ENCODE measurements at regions not wholly inside any gene's neighbourhood (a gene's known extent, or its start where the extent isn't known, plus 50 kb on each side); places are given as distances from the start of the nearest gene placed in this dataset.

DNA sequence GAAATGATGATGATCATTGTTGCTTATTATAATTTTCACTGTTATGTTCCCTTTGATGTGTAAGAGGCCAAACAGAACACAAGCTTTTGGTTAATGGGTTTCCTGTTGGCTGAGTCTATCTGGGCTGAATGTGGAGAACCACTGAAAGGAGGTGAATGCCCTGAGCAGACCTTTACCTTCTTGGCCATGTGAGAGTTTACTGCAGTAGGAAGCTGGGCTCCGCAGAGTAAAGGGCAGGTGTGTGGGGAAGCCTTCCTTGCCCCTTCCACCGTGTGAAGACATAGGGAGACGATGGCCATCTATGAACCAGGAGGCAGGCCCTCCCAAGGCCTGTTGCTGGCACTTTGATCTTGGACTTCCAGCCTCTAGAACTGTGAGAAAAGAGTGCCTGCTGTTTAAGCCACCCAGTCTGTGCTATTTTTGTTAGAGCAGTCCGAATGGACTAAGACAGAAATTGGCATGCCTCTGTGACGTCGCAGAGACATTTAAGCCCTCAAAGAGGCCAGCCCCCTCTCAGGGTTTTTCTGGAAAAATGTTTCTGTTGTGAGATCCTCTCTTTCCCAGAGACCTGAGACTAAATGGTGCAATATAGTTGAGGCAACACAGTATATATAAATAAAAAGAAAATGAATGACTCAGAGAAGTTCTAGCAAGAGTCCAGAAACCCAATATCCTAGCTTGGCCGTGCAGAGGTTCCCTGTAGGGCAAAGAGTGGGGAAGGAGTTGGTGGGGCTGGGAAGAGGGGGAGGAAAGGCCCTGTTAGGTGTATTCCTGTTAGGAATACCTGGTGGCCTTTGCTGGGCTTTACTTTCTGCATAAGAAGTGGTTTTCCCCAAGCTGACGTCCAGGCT lies 121.9 kb upstream of the LGALSL start:
- Histone ChIP-seq H3K9ac (ENCODE audit: low read length) (no peak overlapping the region), H2AFZ (ENCODE audit: low read depth, low read length) (no peak overlapping the region), H3K27me3 (ENCODE audit: low read depth, low read length) (peaks cover 19% of the 10 kb centered on the region; the same call in 1 of the 2 replicates), H3K4me2 (ENCODE audit: low read length) (no peak overlapping the region), H3K36me3 (replicated peaks; ENCODE audit: low read depth, low read length) (no peaks in the 10 kb centered on the region), H3K79me2 (ENCODE audit: low read length) (no peaks in the 10 kb centered on the region), H4K20me1 (ENCODE audit: insufficient read depth, low read length) (no peaks in the 10 kb centered on the region), H3K27ac (ENCODE audit: low read length) (no peak overlapping the region), H3K9me3 (ENCODE audit: insufficient read depth, low read length) (no peaks in the 10 kb centered on the region), H3K4me1 (ENCODE audit: low read length) (peaks cover 11% of the 10 kb centered on the region), H3K4me3 (ENCODE audit: low read length) (no peak overlapping the region)
- TF ChIP-seq, protein P1, sequence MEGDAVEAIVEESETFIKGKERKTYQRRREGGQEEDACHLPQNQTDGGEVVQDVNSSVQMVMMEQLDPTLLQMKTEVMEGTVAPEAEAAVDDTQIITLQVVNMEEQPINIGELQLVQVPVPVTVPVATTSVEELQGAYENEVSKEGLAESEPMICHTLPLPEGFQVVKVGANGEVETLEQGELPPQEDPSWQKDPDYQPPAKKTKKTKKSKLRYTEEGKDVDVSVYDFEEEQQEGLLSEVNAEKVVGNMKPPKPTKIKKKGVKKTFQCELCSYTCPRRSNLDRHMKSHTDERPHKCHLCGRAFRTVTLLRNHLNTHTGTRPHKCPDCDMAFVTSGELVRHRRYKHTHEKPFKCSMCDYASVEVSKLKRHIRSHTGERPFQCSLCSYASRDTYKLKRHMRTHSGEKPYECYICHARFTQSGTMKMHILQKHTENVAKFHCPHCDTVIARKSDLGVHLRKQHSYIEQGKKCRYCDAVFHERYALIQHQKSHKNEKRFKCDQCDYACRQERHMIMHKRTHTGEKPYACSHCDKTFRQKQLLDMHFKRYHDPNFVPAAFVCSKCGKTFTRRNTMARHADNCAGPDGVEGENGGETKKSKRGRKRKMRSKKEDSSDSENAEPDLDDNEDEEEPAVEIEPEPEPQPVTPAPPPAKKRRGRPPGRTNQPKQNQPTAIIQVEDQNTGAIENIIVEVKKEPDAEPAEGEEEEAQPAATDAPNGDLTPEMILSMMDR (IDR thresholded peaks at IDR 0.05; ENCODE audit: low read depth, low read length): no peak
- TF ChIP-seq EZH2phosphoT487 (IDR thresholded peaks at IDR 0.05; ENCODE audit: low read depth): no peak

DNA sequence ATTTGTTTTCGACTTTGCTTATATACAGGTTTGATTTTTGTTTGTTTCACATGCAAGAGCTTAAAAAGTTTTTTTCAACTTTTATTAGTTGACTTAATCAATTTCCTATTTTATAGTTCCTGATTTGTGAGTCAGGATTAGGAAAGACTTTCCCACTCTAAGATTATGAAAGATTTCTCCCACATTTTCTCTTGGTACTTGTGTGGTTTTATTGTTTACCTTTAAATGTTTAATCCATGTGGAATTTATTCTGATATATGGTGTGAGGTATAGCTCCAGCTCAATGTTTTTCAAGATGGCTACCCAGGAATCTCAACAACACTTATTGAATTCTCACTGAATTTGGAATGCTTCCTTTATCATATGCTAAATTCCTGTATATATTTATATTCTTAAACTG lies 117.8 kb upstream of the LGALSL start:
- Histone ChIP-seq H3K27me3 (ENCODE audit: low read depth, low read length) (no peaks in the 10 kb centered on the region), H3K4me2 (ENCODE audit: low read length) (no peak overlapping the region), H3K79me2 (ENCODE audit: low read length) (no peaks in the 10 kb centered on the region), H4K20me1 (ENCODE audit: insufficient read depth, low read length) (no peaks in the 10 kb centered on the region), H3K9ac (ENCODE audit: low read length) (no peak overlapping the region), H3K4me1 (ENCODE audit: low read length) (peaks cover 5% of the 10 kb centered on the region; the same call in 1 of the 2 replicates), H3K27ac (ENCODE audit: low read length) (no peak overlapping the region), H3K36me3 (replicated peaks; ENCODE audit: low read depth, low read length) (no peaks in the 10 kb centered on the region), H3K9me3 (ENCODE audit: insufficient read depth, low read length) (no peaks in the 10 kb centered on the region), H3K4me3 (ENCODE audit: low read length) (no peak overlapping the region), H2AFZ (ENCODE audit: low read depth, low read length) (no peak overlapping the region)
- TF ChIP-seq, protein P1 (IDR thresholded peaks at IDR 0.05; ENCODE audit: low read depth, low read length): no peak
- no peak for TF ChIP-seq EZH2phosphoT487 (IDR thresholded peaks at IDR 0.05; ENCODE audit: low read depth)

DNA sequence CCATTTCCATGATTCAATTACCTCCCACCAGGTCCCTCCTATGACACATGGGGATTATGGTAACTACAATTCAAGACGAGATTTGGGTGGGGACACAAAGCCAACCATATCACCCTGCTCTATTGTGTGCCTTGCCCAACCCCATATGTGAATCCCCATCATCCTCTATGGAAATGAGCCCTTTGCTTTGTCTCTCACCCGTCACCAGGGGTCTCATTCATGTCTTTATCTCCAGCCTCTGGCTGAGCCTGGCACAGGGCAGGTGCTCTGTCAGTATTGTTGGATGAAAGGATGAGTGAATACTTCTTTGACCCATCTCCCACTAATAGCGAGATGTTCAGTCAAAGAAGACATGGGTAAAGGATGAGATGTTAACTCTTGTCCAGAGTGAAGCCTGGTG lies 116.6 kb upstream of the LGALSL start:
- no peak overlapping the region for H3K27ac ChIP-seq (ENCODE audit: low read length)
- no peak overlapping the region for H3K4me2 ChIP-seq (ENCODE audit: low read length)
- peaks cover 5% of the 10 kb centered on the region; the same call in 1 of the 2 replicates for H3K4me1 ChIP-seq (ENCODE audit: low read length)
- H2AFZ ChIP-seq (ENCODE audit: low read depth, low read length): no peak overlapping the region
- H3K27me3 ChIP-seq (ENCODE audit: low read depth, low read length): no peaks in the 10 kb centered on the region
- H4K20me1 ChIP-seq (ENCODE audit: insufficient read depth, low read length): no peaks in the 10 kb centered on the region
- no peaks in the 10 kb centered on the region for H3K9me3 ChIP-seq (ENCODE audit: insufficient read depth, low read length)
- no peaks in the 10 kb centered on the region for H3K79me2 ChIP-seq (ENCODE audit: low read length)
- TF ChIP-seq EZH2phosphoT487 (IDR thresholded peaks at IDR 0.05; ENCODE audit: low read depth): no peak
- TF ChIP-seq, protein P1 (IDR thresholded peaks at IDR 0.05; ENCODE audit: low read depth, low read length): no peak
- H3K4me3 ChIP-seq (ENCODE audit: low read length): no peak overlapping the region
- no peak overlapping the region for H3K9ac ChIP-seq (ENCODE audit: low read length)
- no peaks in the 10 kb centered on the region for H3K36me3 ChIP-seq (replicated peaks; ENCODE audit: low read depth, low read length)

DNA sequence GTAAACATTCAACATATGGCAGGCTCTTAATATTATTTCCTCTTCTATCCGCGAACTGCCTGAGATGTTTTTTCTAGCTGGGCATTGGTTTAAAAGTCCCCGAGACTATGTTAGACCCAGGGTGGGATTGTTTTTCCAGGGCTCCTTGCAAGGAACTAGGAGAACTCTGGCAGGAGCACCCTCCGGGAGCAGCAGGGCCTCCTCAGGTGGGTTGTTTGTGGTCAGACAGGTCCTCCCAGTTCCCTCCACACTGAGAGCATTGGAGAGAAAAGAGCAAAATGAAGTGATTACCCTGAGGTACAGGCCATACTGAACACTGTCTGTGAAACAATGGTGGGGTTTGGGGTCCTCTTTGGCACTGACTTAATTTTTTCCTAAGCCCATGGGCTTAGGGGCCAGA lies 115.9 kb upstream of the LGALSL start:
- no peaks in the 10 kb centered on the region for H3K9me3 ChIP-seq (ENCODE audit: insufficient read depth, low read length)
- H3K27ac ChIP-seq (ENCODE audit: low read length): no peak overlapping the region
- no peaks in the 10 kb centered on the region for H3K79me2 ChIP-seq (ENCODE audit: low read length)
- H3K4me2 ChIP-seq (ENCODE audit: low read length): no peak overlapping the region
- TF ChIP-seq, protein P1 (IDR thresholded peaks at IDR 0.05; ENCODE audit: low read depth, low read length): no peak
- TF ChIP-seq EZH2phosphoT487 (IDR thresholded peaks at IDR 0.05; ENCODE audit: low read depth): no peak
- no peaks in the 10 kb centered on the region for H4K20me1 ChIP-seq (ENCODE audit: insufficient read depth, low read length)
- H3K36me3 ChIP-seq (replicated peaks; ENCODE audit: low read depth, low read length): no peaks in the 10 kb centered on the region
- no peaks in the 10 kb centered on the region for H3K27me3 ChIP-seq (ENCODE audit: low read depth, low read length)
- no peak overlapping the region for H2AFZ ChIP-seq (ENCODE audit: low read depth, low read length)
- H3K4me1 ChIP-seq (ENCODE audit: low read length): peaks cover 5% of the 10 kb centered on the region; the same call in 1 of the 2 replicates
- no peak overlapping the region for H3K4me3 ChIP-seq (ENCODE audit: low read length)
- no peak overlapping the region for H3K9ac ChIP-seq (ENCODE audit: low read length)

Measured in OCI-LY3 (cell line).